ENCODE measurements at regions not wholly inside any gene's neighbourhood (a gene's known extent, or its start where the extent isn't known, plus 50 kb on each side); places are given as distances from the start of the nearest gene placed in this dataset.

- Histone ChIP-seq H2BK15ac (ENCODE audit: low read depth, low read length) (no peak overlapping the region), H3K9me3 (ENCODE audit: control insufficient read depth, insufficient read depth, low read length) (no peaks in the 10 kb centered on the region), H3K9me1 (ENCODE audit: insufficient read depth, low read length) (peaks cover 5% of the 10 kb centered on the region; the same call in 1 of the 2 replicates), H4K8ac (ENCODE audit: low read depth in 2 of 2, low read length in 2 of 2) (no peak overlapping the region), H2BK20ac (ENCODE audit: low read depth, low read length) (no peak overlapping the region), H3K36me3 (ENCODE audit: control insufficient read depth, insufficient read depth, low read length) (no peaks in the 10 kb centered on the region), H3K56ac (ENCODE audit: extremely low read depth, insufficient read depth, low read length) (no peak overlapping the region), H3K79me1 (ENCODE audit: low read depth in 1 of 2, low read length in 2 of 2) (peaks cover 0 to 12% of the 10 kb centered on the region in 2 experiments; a peak in 1 of 4 replicates), H3K18ac (ENCODE audit: low read depth, low read length) (no peak overlapping the region), H3K4me3 (ENCODE audit: insufficient read depth, low read depth, low read length) (no peak overlapping the region), H4K91ac (ENCODE audit: insufficient read depth, low read depth, low read length) (no peak overlapping the region), H3K27ac (ENCODE audit: insufficient read depth, low read length) (no peak overlapping the region), H2AK5ac (ENCODE audit: low read depth, low read length) (peak overlapping the region; percentile 50; the same call in 1 of the 2 replicates), H4K20me1 (ENCODE audit: insufficient read depth, low read length) (0 out of 2 replicates have a peak, but pooled peaks cover 2% of the 10 kb centered on the region), H2BK120ac (ENCODE audit: low read depth, low read length) (no peak overlapping the region), H2BK5ac (ENCODE audit: low read depth, low read length, poor library complexity, severe bottlenecking) (no peak overlapping the region), H2AK9ac (replicated peaks; ENCODE audit: low read depth, low read length, poor library complexity) (no peak overlapping the region), H3K4me1 (ENCODE audit: control insufficient read depth, insufficient read depth, low read length) (peaks cover 35% of the 10 kb centered on the region), H4K5ac (ENCODE audit: low read depth, low read length) (no peak overlapping the region), H3K4ac (ENCODE audit: low read depth, low read length) (no peak overlapping the region; the same call in 1 of the 2 replicates), H3K14ac (replicated peaks; ENCODE audit: low read depth, low read length) (0 out of 2 replicates have a peak overlapping the region, but pooled peaks have one; percentile 10), H3K27me3 (ENCODE audit: control insufficient read depth, insufficient read depth, low read length) (no peaks in the 10 kb centered on the region), H3K23ac (ENCODE audit: low read depth, low read length) (no peak overlapping the region), H3K9ac (ENCODE audit: low read depth, low read length) (no peak overlapping the region), H3K4me2 (ENCODE audit: low read depth, low read length) (no peak overlapping the region), H2AFZ (replicated peaks; ENCODE audit: low read length, poor library complexity) (no peak overlapping the region)
- POLR2A ChIA-PET (ENCODE audit: unreplicated experiment) = no interaction called here
- TF ChIP-seq RCOR1 (IDR thresholded peaks at IDR 0.05; ENCODE audit: insufficient replicate concordance, low read length) (no peak), POLR2A (IDR thresholded peaks at IDR 0.05; ENCODE audit: low read depth, low read length) (no peak), CEBPB (IDR thresholded peaks at IDR 0.05; ENCODE audit: low read depth, low read length) (no peak), MXI1 (IDR thresholded peaks at IDR 0.05; ENCODE audit: borderline replicate concordance, low read depth, low read length) (no peak), CTCF (conservative IDR thresholded peaks at IDR 0.05; ENCODE audit: low read depth, low read length) (no peak), RFX5 (IDR thresholded peaks at IDR 0.05; ENCODE audit: low read depth, low read length) (no peak), MAFK (IDR thresholded peaks at IDR 0.05; ENCODE audit: low read depth, low read length) (no peak), CHD1 (IDR thresholded peaks at IDR 0.05; ENCODE audit: low read depth, low read length) (no peak), USF2 (IDR thresholded peaks at IDR 0.05; ENCODE audit: low read depth, low read length) (no peak), NFE2L2 (IDR thresholded peaks at IDR 0.05; ENCODE audit: low read depth, low read length) (no peak), SMC3 (IDR thresholded peaks at IDR 0.05; ENCODE audit: low read depth, low read length) (no peak), BHLHE40 (IDR thresholded peaks at IDR 0.05; ENCODE audit: low read depth, low read length) (no peak), RAD21 (IDR thresholded peaks at IDR 0.05; ENCODE audit: low read length) (no peak), FOS (IDR thresholded peaks at IDR 0.05; ENCODE audit: low read depth, low read length) (no peak), MAZ (IDR thresholded peaks at IDR 0.05; ENCODE audit: borderline replicate concordance, low read depth, low read length) (no peak)
- TF ChIP-seq, protein P1, sequence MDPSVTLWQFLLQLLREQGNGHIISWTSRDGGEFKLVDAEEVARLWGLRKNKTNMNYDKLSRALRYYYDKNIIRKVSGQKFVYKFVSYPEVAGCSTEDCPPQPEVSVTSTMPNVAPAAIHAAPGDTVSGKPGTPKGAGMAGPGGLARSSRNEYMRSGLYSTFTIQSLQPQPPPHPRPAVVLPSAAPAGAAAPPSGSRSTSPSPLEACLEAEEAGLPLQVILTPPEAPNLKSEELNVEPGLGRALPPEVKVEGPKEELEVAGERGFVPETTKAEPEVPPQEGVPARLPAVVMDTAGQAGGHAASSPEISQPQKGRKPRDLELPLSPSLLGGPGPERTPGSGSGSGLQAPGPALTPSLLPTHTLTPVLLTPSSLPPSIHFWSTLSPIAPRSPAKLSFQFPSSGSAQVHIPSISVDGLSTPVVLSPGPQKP (IDR thresholded peaks at IDR 0.05; ENCODE audit: borderline replicate concordance, low read depth, low read length) = no peak
- ATAC-seq (ENCODE audit: low read depth) = no peak
- dilution Hi-C loops (cut with HindIII; ENCODE audit: low sequenced_read_pairs, unreplicated experiment) = no loop called here
- BruUV-seq (replicated peaks) = no TSS peak
- intact Hi-C loops (cut with micrococcal nuclease) = no loop called here
- no CpG with 5 or more reads among the region's 7 CpGs for WGBS, 2 experiments (ENCODE audit: extremely low coverage in 2 of 2, insufficient read length in 1 of 2)
- in situ Hi-C loops (cut with MboI; ENCODE audit: low sequenced_read_pairs) = no loop called here
- CTCF ChIA-PET = no interaction called here
- no peak for DNase-seq
These were observed 53.5 kb upstream of the CIBAR2 start for GRCh38 chr16:85165781-85166180.

All from IMR-90 (cell line).